SJSA1 (cell line): ENCODE measurements at regions not wholly inside any gene's neighbourhood (a gene's known extent, or its start where the extent isn't known, plus 50 kb on each side); places are given as distances from the start of the nearest gene placed in this dataset.

ENCODE experiments used
- DNase-seq, 2 experiments: peaks; one replicate each; pipeline ENCODE4 v3.0.0-alpha.2; 2015 to 2020; ENCODE audit warnings: low spot score in 2 of 2, low read depth in 1 of 2
- H3K27ac ChIP-seq: fragments of 250-450 bp; sonication (Bioruptor Pico); 2 replicates; pipeline ENCODE4 v1.5.1; 2020; ENCODE audit warnings: mild to moderate bottlenecking, moderate library complexity
- H3K27me3 ChIP-seq: fragments of 250-450 bp; sonication (Bioruptor Pico); replicated peaks from 2 replicates; pipeline ENCODE4 v1.5.1; 2020; ENCODE audit warnings: mild to moderate bottlenecking, moderate library complexity
- H3K36me3 ChIP-seq: fragments of 250-450 bp; sonication (Bioruptor Pico); 2 replicates; pipeline ENCODE4 v1.5.1; 2020; ENCODE audit warnings: mild to moderate bottlenecking
- H3K4me1 ChIP-seq: fragments of 250-450 bp; sonication (Bioruptor Pico); replicated peaks from 2 replicates; pipeline ENCODE4 v1.6.1; 2021; ENCODE audit warnings: mild to moderate bottlenecking
- H3K4me3 ChIP-seq: fragments of 250-450 bp; sonication (Bioruptor Pico); 2 replicates; pipeline ENCODE4 v1.5.1; 2020; ENCODE audit warnings: mild to moderate bottlenecking
- H3K9me3 ChIP-seq: fragments of 250-450 bp; sonication (Bioruptor Pico); replicated peaks from 2 replicates; pipeline ENCODE4 v1.5.1; 2020; ENCODE audit warnings: mild to moderate bottlenecking

- Histone ChIP-seq H3K9me3 (peaks cover 3% of the 10 kb centered on the region; the same call in 1 of the 2 replicates), H3K4me3 (no peak overlapping the region), H3K27ac (peak overlapping the region; percentile 92), H3K4me1 (peaks cover 38% of the 10 kb centered on the region), H3K27me3 (no peaks in the 10 kb centered on the region), H3K36me3 (no peaks in the 10 kb centered on the region)
- DNase-seq = peak; percentile 90 to 93
Observed at GRCh38 chr12:114933428-114934160, 249.6 kb upstream of the TBX3 start.

- Histone ChIP-seq H3K27me3 (no peaks in the 10 kb centered on the region), H3K4me3 (no peak overlapping the region), H3K36me3 (no peaks in the 10 kb centered on the region), H3K27ac (peak overlapping the region; percentile 92), H3K4me1 (peaks cover 38% of the 10 kb centered on the region), H3K9me3 (peaks cover 3% of the 10 kb centered on the region; the same call in 1 of the 2 replicates)
- DNase-seq = no peak
Observed at GRCh38 chr12:114932806-114933205, 248.8 kb upstream of the TBX3 start.

- Histone ChIP-seq H3K4me3 (no peak overlapping the region), H3K4me1 (peaks cover 26% of the 10 kb centered on the region), H3K27me3 (no peaks in the 10 kb centered on the region), H3K27ac (no peak overlapping the region), H3K9me3 (peaks cover 3% of the 10 kb centered on the region; the same call in 1 of the 2 replicates), H3K36me3 (no peaks in the 10 kb centered on the region)
- DNase-seq = no peak
Observed at GRCh38 chr12:114931025-114931424, 247.1 kb upstream of the TBX3 start.

- Histone ChIP-seq H3K36me3 (no peaks in the 10 kb centered on the region), H3K27me3 (no peaks in the 10 kb centered on the region), H3K27ac (no peak overlapping the region), H3K4me1 (no peaks in the 10 kb centered on the region), H3K9me3 (peaks cover 3% of the 10 kb centered on the region; the same call in 1 of the 2 replicates), H3K4me3 (no peak overlapping the region)
- no peak for DNase-seq
Observed at GRCh38 chr12:114926341-114926740, 242.4 kb upstream of the TBX3 start.

GRCh38 chr12:114924946-114925475 is 241.0 kb upstream of the TBX3 start:
- DNase-seq = no peak
- no peaks in the 10 kb centered on the region for H3K9me3 ChIP-seq
- no peaks in the 10 kb centered on the region for H3K36me3 ChIP-seq
- H3K27me3 ChIP-seq = no peaks in the 10 kb centered on the region
- H3K4me3 ChIP-seq = no peak overlapping the region
- peaks cover 10% of the 10 kb centered on the region for H3K4me1 ChIP-seq
- no peak overlapping the region for H3K27ac ChIP-seq

GRCh38 chr12:114921781-114922180 is 237.8 kb upstream of the TBX3 start:
- no peak overlapping the region for H3K4me3 ChIP-seq
- peaks cover 27% of the 10 kb centered on the region for H3K4me1 ChIP-seq
- 0 out of 2 replicates have a peak, but pooled peaks cover 4% of the 10 kb centered on the region for H3K36me3 ChIP-seq
- H3K27ac ChIP-seq = no peak overlapping the region
- no peaks in the 10 kb centered on the region for H3K27me3 ChIP-seq
- peaks cover 6% of the 10 kb centered on the region for H3K9me3 ChIP-seq
- DNase-seq = no peak

GRCh38 chr12:114920771-114921554 is 237.0 kb upstream of the TBX3 start:
- Histone ChIP-seq H3K27ac (no peak overlapping the region), H3K4me3 (no peak overlapping the region), H3K36me3 (0 out of 2 replicates have a peak, but pooled peaks cover 4% of the 10 kb centered on the region), H3K27me3 (no peaks in the 10 kb centered on the region), H3K4me1 (peaks cover 34% of the 10 kb centered on the region), H3K9me3 (peaks cover 6% of the 10 kb centered on the region)
- DNase-seq = no peak

GRCh38 chr12:114919479-114919878 is 235.5 kb upstream of the TBX3 start:
- no peaks in the 10 kb centered on the region for H3K27me3 ChIP-seq
- H3K9me3 ChIP-seq = peaks cover 6% of the 10 kb centered on the region
- peaks cover 46% of the 10 kb centered on the region for H3K4me1 ChIP-seq
- no peak overlapping the region for H3K4me3 ChIP-seq
- H3K27ac ChIP-seq = peak overlapping the region; percentile 58
- DNase-seq = no peak
- H3K36me3 ChIP-seq = 0 out of 2 replicates have a peak, but pooled peaks cover 4% of the 10 kb centered on the region

GRCh38 chr12:114918535-114919233 is 234.7 kb upstream of the TBX3 start:
- no peak overlapping the region for H3K4me3 ChIP-seq
- H3K27me3 ChIP-seq = no peaks in the 10 kb centered on the region
- H3K9me3 ChIP-seq = peaks cover 6% of the 10 kb centered on the region
- H3K4me1 ChIP-seq = peaks cover 53% of the 10 kb centered on the region
- H3K36me3 ChIP-seq = 0 out of 2 replicates have a peak, but pooled peaks cover 4% of the 10 kb centered on the region
- H3K27ac ChIP-seq = peak overlapping the region; percentile 58
- peak; percentile 47 to 73 for DNase-seq

- Histone ChIP-seq H3K27ac (no peak overlapping the region), H3K4me1 (peaks cover 53% of the 10 kb centered on the region), H3K36me3 (0 out of 2 replicates have a peak, but pooled peaks cover 4% of the 10 kb centered on the region)
Observed at GRCh38 chr12:114917953-114918352, 234.0 kb upstream of the TBX3 start.

GRCh38 chr12:114917307-114917706 is 233.3 kb upstream of the TBX3 start:
- Histone ChIP-seq H3K27ac (no peak overlapping the region), H3K36me3 (0 out of 2 replicates have a peak, but pooled peaks cover 4% of the 10 kb centered on the region), H3K9me3 (peaks cover 6% of the 10 kb centered on the region), H3K4me3 (no peak overlapping the region), H3K27me3 (no peaks in the 10 kb centered on the region), H3K4me1 (peaks cover 53% of the 10 kb centered on the region)
- DNase-seq = no peak

More at GRCh38 chr12:114917953-114918352, 234.0 kb upstream of the TBX3 start:
- no peak overlapping the region for H3K4me3 ChIP-seq
- H3K9me3 ChIP-seq = peaks cover 6% of the 10 kb centered on the region
- DNase-seq = no peak
- no peaks in the 10 kb centered on the region for H3K27me3 ChIP-seq

- H3K4me3 ChIP-seq = no peak overlapping the region
- H3K9me3 ChIP-seq = peaks cover 6% of the 10 kb centered on the region
- H3K4me1 ChIP-seq = peaks cover 54% of the 10 kb centered on the region
- H3K27ac ChIP-seq = no peak overlapping the region
- no peaks in the 10 kb centered on the region for H3K27me3 ChIP-seq
- H3K36me3 ChIP-seq = 0 out of 2 replicates have a peak, but pooled peaks cover 4% of the 10 kb centered on the region
- DNase-seq = no peak
Observed at GRCh38 chr12:114916541-114916940, 232.6 kb upstream of the TBX3 start.

- no peak overlapping the region for H3K27ac ChIP-seq
- DNase-seq = peak; percentile 30 to 49
- H3K9me3 ChIP-seq = peaks cover 6% of the 10 kb centered on the region
- H3K27me3 ChIP-seq = no peaks in the 10 kb centered on the region
- no peak overlapping the region for H3K4me3 ChIP-seq
- H3K36me3 ChIP-seq = 0 out of 2 replicates have a peak, but pooled peaks cover 4% of the 10 kb centered on the region
- H3K4me1 ChIP-seq = peaks cover 58% of the 10 kb centered on the region
Observed at GRCh38 chr12:114916124-114916523, 232.1 kb upstream of the TBX3 start.
